ENCODE measurements at regions not wholly inside any gene's neighbourhood (a gene's known extent, or its start where the extent isn't known, plus 50 kb on each side); places are given as distances from the start of the nearest gene placed in this dataset.

GRCh38 chr2:237260039-237260620, 153.8 kb downstream of the COL6A3 start:
- no peak for TF ChIP-seq CREB1 (IDR thresholded peaks at IDR 0.05; ENCODE audit: low read depth)

- TF ChIP-seq ZBTB7A (IDR thresholded peaks at IDR 0.05; ENCODE audit: low read depth) = no peak
- TF ChIP-seq, protein P1, sequence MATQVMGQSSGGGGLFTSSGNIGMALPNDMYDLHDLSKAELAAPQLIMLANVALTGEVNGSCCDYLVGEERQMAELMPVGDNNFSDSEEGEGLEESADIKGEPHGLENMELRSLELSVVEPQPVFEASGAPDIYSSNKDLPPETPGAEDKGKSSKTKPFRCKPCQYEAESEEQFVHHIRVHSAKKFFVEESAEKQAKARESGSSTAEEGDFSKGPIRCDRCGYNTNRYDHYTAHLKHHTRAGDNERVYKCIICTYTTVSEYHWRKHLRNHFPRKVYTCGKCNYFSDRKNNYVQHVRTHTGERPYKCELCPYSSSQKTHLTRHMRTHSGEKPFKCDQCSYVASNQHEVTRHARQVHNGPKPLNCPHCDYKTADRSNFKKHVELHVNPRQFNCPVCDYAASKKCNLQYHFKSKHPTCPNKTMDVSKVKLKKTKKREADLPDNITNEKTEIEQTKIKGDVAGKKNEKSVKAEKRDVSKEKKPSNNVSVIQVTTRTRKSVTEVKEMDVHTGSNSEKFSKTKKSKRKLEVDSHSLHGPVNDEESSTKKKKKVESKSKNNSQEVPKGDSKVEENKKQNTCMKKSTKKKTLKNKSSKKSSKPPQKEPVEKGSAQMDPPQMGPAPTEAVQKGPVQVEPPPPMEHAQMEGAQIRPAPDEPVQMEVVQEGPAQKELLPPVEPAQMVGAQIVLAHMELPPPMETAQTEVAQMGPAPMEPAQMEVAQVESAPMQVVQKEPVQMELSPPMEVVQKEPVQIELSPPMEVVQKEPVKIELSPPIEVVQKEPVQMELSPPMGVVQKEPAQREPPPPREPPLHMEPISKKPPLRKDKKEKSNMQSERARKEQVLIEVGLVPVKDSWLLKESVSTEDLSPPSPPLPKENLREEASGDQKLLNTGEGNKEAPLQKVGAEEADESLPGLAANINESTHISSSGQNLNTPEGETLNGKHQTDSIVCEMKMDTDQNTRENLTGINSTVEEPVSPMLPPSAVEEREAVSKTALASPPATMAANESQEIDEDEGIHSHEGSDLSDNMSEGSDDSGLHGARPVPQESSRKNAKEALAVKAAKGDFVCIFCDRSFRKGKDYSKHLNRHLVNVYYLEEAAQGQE (IDR thresholded peaks at IDR 0.05; ENCODE audit: low read depth) = no peak
- no peak for TF ChIP-seq USF1 (IDR thresholded peaks at IDR 0.05)
- TF ChIP-seq CREB1 (IDR thresholded peaks at IDR 0.05; ENCODE audit: low read depth) = no peak
- no peak for TF ChIP-seq RAD21 (IDR thresholded peaks at IDR 0.05; ENCODE audit: low read depth)
Measured at GRCh38 chr2:237260686-237261085, 153.3 kb downstream of the COL6A3 start.

DNA sequence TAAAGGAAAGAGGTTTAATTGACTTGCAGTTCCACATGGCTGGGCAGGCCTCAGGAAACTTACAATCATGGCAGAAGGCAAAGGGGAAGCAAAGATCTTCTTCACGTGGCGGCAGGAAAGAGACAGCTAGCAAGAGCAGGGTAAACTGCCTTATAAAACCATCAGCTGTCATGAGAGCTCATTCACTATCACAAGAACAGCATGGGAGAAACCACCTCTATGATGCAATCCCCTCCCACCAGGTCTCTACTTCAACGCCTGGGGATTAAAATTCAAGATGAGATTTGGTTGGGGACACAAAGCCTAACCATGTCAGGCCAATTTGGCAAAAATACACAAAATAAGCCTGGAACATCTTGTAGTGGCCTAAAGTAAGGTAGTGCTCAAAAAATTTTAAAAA, 152.6 kb downstream of the COL6A3 start:
- no peak for TF ChIP-seq FOXM1 (IDR thresholded peaks at IDR 0.05; ENCODE audit: borderline replicate concordance, low read depth)
- no peak for TF ChIP-seq TAF1 (IDR thresholded peaks at IDR 0.05; ENCODE audit: low read depth)
- no peak for TF ChIP-seq NFIC (IDR thresholded peaks at IDR 0.05)
- TF ChIP-seq EP300 (IDR thresholded peaks at IDR 0.05; ENCODE audit: borderline replicate concordance) = no peak
- no peak for TF ChIP-seq YY1 (IDR thresholded peaks at IDR 0.05; ENCODE audit: low read depth)
- no peak for TF ChIP-seq MAX (IDR thresholded peaks at IDR 0.05)
- no peak for TF ChIP-seq TCF12 (IDR thresholded peaks at IDR 0.05; ENCODE audit: low read depth)
- no peak for TF ChIP-seq USF1 (IDR thresholded peaks at IDR 0.05)
- no peak for TF ChIP-seq RAD21 (IDR thresholded peaks at IDR 0.05; ENCODE audit: low read depth)
- no peak for TF ChIP-seq TEAD4 (IDR thresholded peaks at IDR 0.05)
- TF ChIP-seq CEBPB (IDR thresholded peaks at IDR 0.05) = no peak
- TF ChIP-seq CREB1 (IDR thresholded peaks at IDR 0.05; ENCODE audit: low read depth) = no peak
- no peak for TF ChIP-seq ZBTB7A (IDR thresholded peaks at IDR 0.05; ENCODE audit: low read depth)
- TF ChIP-seq, protein P1 (IDR thresholded peaks at IDR 0.05; ENCODE audit: low read depth) = no peak
- TF ChIP-seq EGR1 (IDR thresholded peaks at IDR 0.05) = no peak

DNA sequence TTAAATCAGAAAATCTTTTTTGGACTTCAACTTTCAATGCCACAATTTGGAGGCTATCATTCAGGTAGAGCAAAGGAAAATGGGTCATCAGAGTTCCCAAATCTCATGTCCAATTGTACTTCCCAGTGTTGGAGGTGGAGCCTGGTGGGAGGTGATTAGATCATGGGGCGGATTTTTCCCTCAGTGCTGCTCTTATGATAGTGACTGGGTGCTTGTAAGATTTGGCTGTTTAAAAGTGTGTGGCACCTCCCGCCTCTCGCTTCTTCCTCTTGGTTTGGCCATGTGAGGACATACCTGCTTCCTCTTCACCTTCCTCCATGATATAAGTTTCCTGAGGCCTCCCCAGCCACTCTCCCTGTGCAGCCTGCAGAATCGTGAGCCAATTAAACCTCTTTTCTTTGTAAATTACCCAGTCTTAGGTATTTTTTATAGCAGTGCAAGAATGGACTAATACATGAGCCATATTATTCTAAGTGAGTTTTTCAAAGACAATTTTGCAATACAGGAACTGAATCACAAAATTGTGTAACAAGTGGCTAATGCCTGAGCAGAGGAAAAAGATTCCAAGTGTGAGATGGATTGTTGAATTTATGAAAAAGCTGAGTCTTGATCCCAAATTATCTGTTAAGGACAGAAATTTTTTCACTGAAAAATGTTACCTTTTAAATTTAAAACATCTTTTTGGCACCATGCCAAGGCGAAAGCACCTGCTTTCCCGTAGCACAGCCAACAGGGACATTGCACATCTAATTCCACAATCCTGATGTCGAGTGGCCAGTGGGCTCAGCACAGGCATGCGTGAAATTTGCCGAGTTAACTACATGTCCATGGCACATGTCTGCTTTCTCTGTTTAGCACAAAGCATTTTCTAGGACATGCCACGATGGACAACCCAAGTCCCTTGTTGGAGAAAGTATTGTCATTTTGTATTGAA, 150.9 kb downstream of the COL6A3 start:
- TF ChIP-seq NFIC (IDR thresholded peaks at IDR 0.05) = peak; percentile 82
- no peak for TF ChIP-seq TAF1 (IDR thresholded peaks at IDR 0.05; ENCODE audit: low read depth)
- TF ChIP-seq CREB1 (IDR thresholded peaks at IDR 0.05; ENCODE audit: low read depth) = no peak
- TF ChIP-seq EGR1 (IDR thresholded peaks at IDR 0.05) = no peak
- no peak for TF ChIP-seq RAD21 (IDR thresholded peaks at IDR 0.05; ENCODE audit: low read depth)
- TF ChIP-seq MAX (IDR thresholded peaks at IDR 0.05) = no peak

DNA sequence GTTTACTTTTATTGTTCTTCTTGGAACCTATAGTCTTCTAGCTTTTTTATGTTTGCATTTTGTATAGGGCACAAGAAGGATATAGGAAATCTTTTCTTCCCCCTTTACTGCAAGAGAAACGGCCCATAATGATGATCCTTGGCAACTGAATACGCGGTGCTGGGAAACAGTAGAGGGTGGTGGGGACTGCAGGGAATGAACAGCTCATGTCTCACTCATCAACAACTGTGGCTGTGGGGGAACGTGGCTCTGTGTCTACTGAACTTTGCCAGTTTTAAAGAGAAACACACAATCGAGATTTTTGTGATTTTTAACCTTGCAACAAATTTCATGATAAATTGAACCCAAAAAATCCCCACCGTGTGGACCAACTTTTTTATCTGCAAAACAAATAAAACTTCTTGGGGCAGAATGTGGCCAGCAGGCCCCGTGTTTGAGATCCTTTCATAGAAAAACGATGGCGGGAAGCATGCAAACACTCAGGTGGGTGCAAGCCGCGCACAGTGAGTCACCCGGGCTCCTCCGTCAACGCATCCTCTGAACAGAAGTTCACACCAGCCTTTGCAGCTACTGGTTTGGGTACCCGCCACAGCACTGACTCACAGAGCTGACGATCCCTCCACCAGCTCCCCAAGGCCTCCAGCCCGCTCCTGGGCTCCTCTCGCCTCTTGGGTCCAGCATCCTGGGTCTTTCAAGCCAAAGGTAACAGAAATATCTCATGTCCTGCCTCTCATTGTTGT, 149.3 kb downstream of the COL6A3 start:
- TF ChIP-seq MAX (IDR thresholded peaks at IDR 0.05) (no peak), USF1 (IDR thresholded peaks at IDR 0.05) (no peak), RAD21 (IDR thresholded peaks at IDR 0.05; ENCODE audit: low read depth) (no peak), EGR1 (IDR thresholded peaks at IDR 0.05) (no peak), ZBTB7A (IDR thresholded peaks at IDR 0.05; ENCODE audit: low read depth) (no peak), YY1 (IDR thresholded peaks at IDR 0.05; ENCODE audit: low read depth) (no peak), CREB1 (IDR thresholded peaks at IDR 0.05; ENCODE audit: low read depth) (no peak), FOXM1 (IDR thresholded peaks at IDR 0.05; ENCODE audit: borderline replicate concordance, low read depth) (no peak), TCF12 (IDR thresholded peaks at IDR 0.05; ENCODE audit: low read depth) (no peak), NFIC (IDR thresholded peaks at IDR 0.05) (no peak), CEBPB (IDR thresholded peaks at IDR 0.05) (no peak), TEAD4 (IDR thresholded peaks at IDR 0.05) (no peak), EP300 (IDR thresholded peaks at IDR 0.05; ENCODE audit: borderline replicate concordance) (no peak), TAF1 (IDR thresholded peaks at IDR 0.05; ENCODE audit: low read depth) (no peak)
- TF ChIP-seq, protein P1 (IDR thresholded peaks at IDR 0.05; ENCODE audit: low read depth) = no peak
